HepG2 (cell line): ENCODE measurements at regions not wholly inside any gene's neighbourhood (a gene's known extent, or its start where the extent isn't known, plus 50 kb on each side); places are given as distances from the start of the nearest gene placed in this dataset.

Source experiments
- BORCS8-MEF2B ChIP-seq: sonication (generic); formaldehyde crosslinking; IDR thresholded peaks from 2 replicates; pipeline ENCODE4 v1.8.0; 2022; ENCODE audit warnings: mild to moderate bottlenecking, missing genetic modification reagents
- IKZF5 ChIP-seq: IDR thresholded peaks from 2 replicates; pipeline ENCODE4 v1.6.1; 2018; ENCODE audit warnings: missing genetic modification reagents, mild to moderate bottlenecking, missing compliant biosample characterization
- PRDM15 ChIP-seq: sonication (generic); formaldehyde crosslinking; IDR thresholded peaks from 2 replicates; pipeline ENCODE4 v1.4.0; 2020; ENCODE audit warnings: missing genetic modification reagents
- RAD21 ChIP-seq: fragments of 450-650 bp; formaldehyde crosslinking; IDR thresholded peaks from 2 replicates; pipeline ENCODE4 v1.5.0; 2020; ENCODE audit warnings: mild to moderate bottlenecking
- SMC3 ChIP-seq: IDR thresholded peaks from 2 replicates; pipeline ENCODE4 v1.6.1; 2011; ENCODE audit warnings: low read length, improper control_type of control experiment
- STAG1 ChIP-seq: sonication (generic); formaldehyde crosslinking; IDR thresholded peaks from 2 replicates; pipeline ENCODE4 v1.4.0; 2020; ENCODE audit warnings: missing genetic modification reagents
- ZNF549 ChIP-seq: sonication (generic); formaldehyde crosslinking; IDR thresholded peaks from 2 replicates; pipeline ENCODE4 v1.5.0; 2020; ENCODE audit warnings: missing genetic modification reagents
- TF ChIP-seq, protein P1 (sequence below): sonication (generic); formaldehyde crosslinking; IDR thresholded peaks from 2 replicates; pipeline ENCODE4 v1.5.0; 2020; ENCODE audit warnings: mild to moderate bottlenecking, missing genetic modification reagents, moderate library complexity

- TF ChIP-seq BORCS8-MEF2B (0 out of 2 replicates have a peak, but pooled peaks have one; percentile 36), ZNF549 (no peak), SMC3 (peak; percentile 66), RAD21 (CRISPR knock-in tag) (peak; percentile 73), IKZF5 (CRISPR knock-in tag) (no peak), STAG1 (CRISPR knock-in tag) (peak; percentile 83), PRDM15 (CRISPR knock-in tag) (peak; percentile 63)
- TF ChIP-seq, protein P1, sequence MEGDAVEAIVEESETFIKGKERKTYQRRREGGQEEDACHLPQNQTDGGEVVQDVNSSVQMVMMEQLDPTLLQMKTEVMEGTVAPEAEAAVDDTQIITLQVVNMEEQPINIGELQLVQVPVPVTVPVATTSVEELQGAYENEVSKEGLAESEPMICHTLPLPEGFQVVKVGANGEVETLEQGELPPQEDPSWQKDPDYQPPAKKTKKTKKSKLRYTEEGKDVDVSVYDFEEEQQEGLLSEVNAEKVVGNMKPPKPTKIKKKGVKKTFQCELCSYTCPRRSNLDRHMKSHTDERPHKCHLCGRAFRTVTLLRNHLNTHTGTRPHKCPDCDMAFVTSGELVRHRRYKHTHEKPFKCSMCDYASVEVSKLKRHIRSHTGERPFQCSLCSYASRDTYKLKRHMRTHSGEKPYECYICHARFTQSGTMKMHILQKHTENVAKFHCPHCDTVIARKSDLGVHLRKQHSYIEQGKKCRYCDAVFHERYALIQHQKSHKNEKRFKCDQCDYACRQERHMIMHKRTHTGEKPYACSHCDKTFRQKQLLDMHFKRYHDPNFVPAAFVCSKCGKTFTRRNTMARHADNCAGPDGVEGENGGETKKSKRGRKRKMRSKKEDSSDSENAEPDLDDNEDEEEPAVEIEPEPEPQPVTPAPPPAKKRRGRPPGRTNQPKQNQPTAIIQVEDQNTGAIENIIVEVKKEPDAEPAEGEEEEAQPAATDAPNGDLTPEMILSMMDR (CRISPR knock-in tag) = peak; percentile 88
These were observed 129.3 kb upstream of the IGF1R start (continued) for GRCh38 chr15:98518823-98519561.
